HEK293T (cell line): ENCODE measurements at regions not wholly inside any gene's neighbourhood (a gene's known extent, or its start where the extent isn't known, plus 50 kb on each side); places are given as distances from the start of the nearest gene placed in this dataset.

Experiments used
- ELF4 ChIP-seq: fragments of 450-650 bp; IDR thresholded peaks from 2 replicates; pipeline ENCODE4 v1.6.1; 2017; ENCODE audit warnings: antibody characterized with exemption
- HDGF ChIP-seq: fragments of 450-650 bp; IDR thresholded peaks from 2 replicates; pipeline ENCODE4 v1.6.1; 2017; ENCODE audit warnings: antibody characterized with exemption, borderline replicate concordance
- L3MBTL2 ChIP-seq: fragments of 450-650 bp; conservative IDR thresholded peaks from 2 replicates; pipeline ENCODE4 v1.6.1; 2016; ENCODE audit warnings: mild to moderate bottlenecking
- NFRKB ChIP-seq: fragments of 450-650 bp; IDR thresholded peaks from 2 replicates; pipeline ENCODE4 v1.6.1; 2016; ENCODE audit warnings: mild to moderate bottlenecking, moderate library complexity

- TF ChIP-seq L3MBTL2, result no peak
- TF ChIP-seq ELF4, result no peak
- TF ChIP-seq HDGF, result no peak
- TF ChIP-seq NFRKB, result no peak
Observed at GRCh38 chrX:38900719-38901118, 99.5 kb downstream of the MID1IP1 start.
